Keratinocyte (primary cell): ENCODE measurements at regions not wholly inside any gene's neighbourhood (a gene's known extent, or its start where the extent isn't known, plus 50 kb on each side); places are given as distances from the start of the nearest gene placed in this dataset.

Experiments
- DNase-seq: peaks from one replicate; pipeline ENCODE4 v3.0.0-alpha.2; 2011; ENCODE audit warnings: low read depth, missing footprints, low spot score
- FAIRE-seq: peaks from 2 replicates; lab custom pipeline; 2011; peaks lifted over from hg19 to GRCh38; lab: Jason Lieb, UNC
- H2AFZ ChIP-seq: 2 replicates; pipeline ENCODE4 v1.6.0; 2012; ENCODE audit warnings: low read length, control low read depth, inconsistent platforms; ENCODE audit not compliant: control insufficient read depth
- H3K27ac ChIP-seq: 2 replicates; pipeline ENCODE4 v1.5.1; 2011; ENCODE audit warnings: low read length; ENCODE audit not compliant: control insufficient read depth, insufficient read depth
- H3K27me3 ChIP-seq: 3 replicates; pipeline ENCODE4 v1.6.0; 2011; ENCODE audit warnings: low read length; ENCODE audit not compliant: control insufficient read depth, insufficient read depth; ENCODE audit errors: extremely low read depth
- H3K36me3 ChIP-seq, 2 experiments: 2 replicates in 1 of 2; 3 replicates in 1 of 2; pipeline ENCODE4 v1.5.1; 2011; ENCODE audit warnings: low read length in 2 of 2, mild to moderate bottlenecking in 1 of 2; ENCODE audit not compliant: control insufficient read depth in 2 of 2, insufficient read depth in 2 of 2; ENCODE audit errors: extremely low read depth in 1 of 2
- H3K4me1 ChIP-seq: 3 replicates; pipeline ENCODE4 v1.5.1; 2011; ENCODE audit warnings: low read length; ENCODE audit not compliant: control insufficient read depth, insufficient read depth; ENCODE audit errors: extremely low read depth
- H3K4me2 ChIP-seq: 3 replicates; pipeline ENCODE4 v1.6.0; 2011; ENCODE audit warnings: low read depth, low read length; ENCODE audit not compliant: control insufficient read depth, insufficient read depth; ENCODE audit errors: extremely low read depth
- H3K4me3 ChIP-seq, 3 experiments: fragments of 200-600 bp in 1 of 3; sonication (generic) in 1 of 3; 2 replicates in 2 of 3; 3 replicates in 1 of 3; pipeline ENCODE4 v1.5.1; 2011 to 2016; ENCODE audit warnings: low read length in 3 of 3, mild to moderate bottlenecking in 3 of 3, control low read depth in 2 of 3, inconsistent platforms in 1 of 3, low read depth in 1 of 3, mixed read lengths in 1 of 3, mixed run types in 1 of 3, moderate library complexity in 1 of 3; ENCODE audit not compliant: control insufficient read depth in 2 of 3, insufficient read depth in 2 of 3; ENCODE audit errors: extremely low read depth in 1 of 3
- H3K79me2 ChIP-seq: 2 replicates; pipeline ENCODE4 v1.6.0; 2012; ENCODE audit warnings: low read length; ENCODE audit not compliant: control insufficient read depth, insufficient read depth
- H3K9ac ChIP-seq: 3 replicates; pipeline ENCODE4 v1.6.0; 2011; ENCODE audit warnings: low read length; ENCODE audit not compliant: control insufficient read depth, insufficient read depth; ENCODE audit errors: extremely low read depth
- H3K9me1 ChIP-seq: 3 replicates; pipeline ENCODE4 v1.6.0; 2011; ENCODE audit warnings: low read length; ENCODE audit not compliant: control insufficient read depth, insufficient read depth; ENCODE audit errors: extremely low read depth
- H3K9me3 ChIP-seq: 2 replicates; pipeline ENCODE4 v1.5.1; 2012; ENCODE audit warnings: low read depth, low read length; ENCODE audit not compliant: control insufficient read depth
- H4K20me1 ChIP-seq: 3 replicates; pipeline ENCODE4 v1.6.0; 2011; ENCODE audit warnings: low read length; ENCODE audit not compliant: control insufficient read depth, insufficient read depth; ENCODE audit errors: extremely low read depth
- CTCF ChIP-seq, 3 experiments: IDR thresholded peaks in 1 of 3; conservative IDR thresholded peaks in 1 of 3; optimal IDR thresholded peaks in 1 of 3; 2 replicates in 2 of 3; 3 replicates in 1 of 3; pipeline versions ENCODE3 to v1.5.1; 2011; ENCODE audit warnings: low read length in 3 of 3, mild to moderate bottlenecking in 3 of 3, moderate library complexity in 2 of 3, control low read depth in 1 of 3, inconsistent platforms in 1 of 3; ENCODE audit not compliant: insufficient read depth in 2 of 3; ENCODE audit errors: extremely low read depth in 1 of 3
- EZH2 ChIP-seq: IDR thresholded peaks from one replicate; pipeline ENCODE4 v1.6.1; 2012; ENCODE audit warnings: inconsistent platforms, mild to moderate bottlenecking, low read length, moderate library complexity
- dilution Hi-C: fragments of 300-500 bp; cut with MboI; formaldehyde crosslinking; loops from one replicate; pipeline ENCODE4 v1.7.0; 2020; ENCODE audit warnings: low sequenced_read_pairs; ENCODE audit not compliant: extremely low pct_ligation_motif_present

DNA sequence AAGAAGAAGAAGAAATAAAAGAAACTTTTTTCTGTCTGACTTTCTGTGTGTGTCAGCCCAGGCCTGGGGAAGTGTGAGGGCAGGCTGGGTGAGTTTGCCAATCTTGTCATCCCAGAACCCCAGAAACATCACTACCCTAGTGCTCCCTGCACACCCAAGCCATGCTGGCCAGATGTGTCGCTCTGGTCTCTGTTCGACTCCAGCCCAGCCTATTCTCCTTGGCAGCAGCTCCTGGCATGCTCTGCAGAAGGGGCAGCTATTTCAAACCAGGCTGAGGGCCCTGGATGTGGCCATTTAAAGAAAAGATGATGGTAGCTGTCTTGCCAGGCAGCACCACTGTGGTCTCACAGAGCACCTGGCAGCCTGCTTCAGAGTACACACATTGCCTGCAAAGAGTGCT lies 334.1 kb downstream of the RPS24 start:
- no peak for DNase-seq
- H3K36me3 ChIP-seq = no peaks in the 10 kb centered on the region
- H3K9me3 ChIP-seq = no peaks in the 10 kb centered on the region
- no peaks in the 10 kb centered on the region for H3K79me2 ChIP-seq
- TF ChIP-seq CTCF (optimal IDR thresholded peaks at IDR 0.05 in 1 of 3, IDR thresholded peaks at IDR 0.05 in 1 of 3, conservative IDR thresholded peaks at IDR 0.05 in 1 of 3; ENCODE audit: extremely low read depth in 1 of 3, insufficient read depth in 2 of 3, low read length in 3 of 3) (no peak), EZH2 (no peak)
- peaks cover 12% of the 10 kb centered on the region for H3K27me3 ChIP-seq
- H3K9ac ChIP-seq = no peak overlapping the region
- no peak overlapping the region for H3K4me3 ChIP-seq
- H4K20me1 ChIP-seq = no peaks in the 10 kb centered on the region
- H3K4me2 ChIP-seq = no peak overlapping the region
- H3K27ac ChIP-seq = no peak overlapping the region
- no peak overlapping the region for H2AFZ ChIP-seq
- FAIRE-seq = no peak
- no peaks in the 10 kb centered on the region for H3K9me1 ChIP-seq
- H3K4me1 ChIP-seq = no peaks in the 10 kb centered on the region
- dilution Hi-C loops = no loop called here

DNA sequence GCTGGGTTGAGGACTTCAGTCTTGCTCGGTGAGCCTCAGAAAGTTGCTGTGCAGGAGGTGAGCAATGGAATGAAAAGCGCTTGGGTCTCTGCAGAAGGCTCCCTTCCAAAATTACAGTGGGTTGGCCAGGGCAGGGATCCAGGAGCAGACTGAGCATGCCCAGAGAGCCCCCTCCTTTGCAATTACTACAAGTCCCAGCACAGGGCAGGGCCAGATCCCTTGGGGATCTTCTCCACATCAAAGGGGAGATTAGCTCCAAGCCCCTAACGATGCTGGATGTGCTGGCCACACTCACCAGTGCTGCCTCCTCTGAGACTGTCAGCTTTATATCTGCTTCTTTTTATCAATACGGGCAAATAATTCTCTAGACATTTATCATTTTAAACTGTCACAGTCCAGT lies 337.5 kb downstream of the RPS24 start:
- no peaks in the 10 kb centered on the region for H3K36me3 ChIP-seq
- no peak overlapping the region for H2AFZ ChIP-seq
- H3K79me2 ChIP-seq = no peaks in the 10 kb centered on the region
- TF ChIP-seq EZH2 = no peak
- no peak for TF ChIP-seq CTCF (optimal IDR thresholded peaks at IDR 0.05 in 1 of 3, IDR thresholded peaks at IDR 0.05 in 1 of 3, conservative IDR thresholded peaks at IDR 0.05 in 1 of 3; ENCODE audit: extremely low read depth in 1 of 3, insufficient read depth in 2 of 3, low read length in 3 of 3)
- no peaks in the 10 kb centered on the region for H3K9me3 ChIP-seq
- H3K9ac ChIP-seq = no peak overlapping the region
- DNase-seq (no peak), FAIRE-seq (no peak)
- H3K27me3 ChIP-seq = peaks cover 12% of the 10 kb centered on the region
- no peaks in the 10 kb centered on the region for H3K4me1 ChIP-seq
- H3K27ac ChIP-seq = no peak overlapping the region
- no peak overlapping the region for H3K4me3 ChIP-seq
- dilution Hi-C loops = no loop called here
- H4K20me1 ChIP-seq = no peaks in the 10 kb centered on the region
- H3K4me2 ChIP-seq = no peak overlapping the region
- no peaks in the 10 kb centered on the region for H3K9me1 ChIP-seq
